GM12878 (cell line): ENCODE measurements at regions not wholly inside any gene's neighbourhood (a gene's known extent, or its start where the extent isn't known, plus 50 kb on each side); places are given as distances from the start of the nearest gene placed in this dataset.

Experiments used
- ATF2 ChIP-seq: IDR thresholded peaks from 2 replicates; pipeline ENCODE4 v1.6.1; 2012; ENCODE audit warnings: low read length, inconsistent platforms
- BRCA1 ChIP-seq: IDR thresholded peaks from 2 replicates; pipeline ENCODE4 v1.6.1; 2011; ENCODE audit warnings: low read depth, low read length, improper control_type of control experiment
- CBX3 ChIP-seq: fragments of 200-600 bp; sonication (generic); IDR thresholded peaks from 2 replicates; pipeline ENCODE4 v1.6.1; 2016; ENCODE audit warnings: low read depth, borderline replicate concordance
- DPF2 ChIP-seq: fragments of 450-650 bp; IDR thresholded peaks from 2 replicates; pipeline ENCODE4 v1.6.1; 2017; ENCODE audit warnings: mild to moderate bottlenecking
- MYB ChIP-seq: fragments of 150-350 bp; IDR thresholded peaks from 2 replicates; pipeline ENCODE4 v1.6.1; 2014; ENCODE audit warnings: mild to moderate bottlenecking, low read depth, low read length, borderline replicate concordance
- NR2C2 ChIP-seq: IDR thresholded peaks from 2 replicates; pipeline ENCODE4 v1.6.1; 2011; ENCODE audit warnings: borderline replicate concordance, low read depth; ENCODE audit not compliant: control insufficient read depth, insufficient read length
- PRDM15 ChIP-seq: fragments of 450-650 bp; formaldehyde crosslinking; IDR thresholded peaks from 2 replicates; pipeline ENCODE4 v1.4.0; 2020; ENCODE audit warnings: mild to moderate bottlenecking, moderate library complexity
- SIX5 ChIP-seq: IDR thresholded peaks from 2 replicates; pipeline ENCODE4 v1.6.1; 2011; ENCODE audit warnings: mild to moderate bottlenecking, low read depth, low read length, moderate library complexity; ENCODE audit not compliant: severe bottlenecking
- SMAD1 ChIP-seq: fragments of 450-650 bp; IDR thresholded peaks from 2 replicates; pipeline ENCODE4 v1.6.1; 2018; ENCODE audit warnings: mild to moderate bottlenecking, low read depth; ENCODE audit not compliant: partially characterized antibody
- STAT1 ChIP-seq: fragments of 450-650 bp; conservative IDR thresholded peaks from 2 replicates; pipeline ENCODE4 v1.6.1; 2014; ENCODE audit warnings: antibody characterized with exemption, mild to moderate bottlenecking
- TBL1XR1 ChIP-seq: IDR thresholded peaks from 2 replicates; pipeline ENCODE4 v1.6.1; 2012; ENCODE audit warnings: low read depth, low read length, improper control_type of control experiment
- ZSCAN29 ChIP-seq: fragments of 450-650 bp; IDR thresholded peaks from 2 replicates; pipeline ENCODE4 v1.6.1; 2017; ENCODE audit warnings: mild to moderate bottlenecking, moderate library complexity
- TF ChIP-seq, protein P1 (sequence below): fragments of 450-650 bp; IDR thresholded peaks from 2 replicates; pipeline ENCODE4 v1.6.1; 2017; ENCODE audit warnings: mild to moderate bottlenecking

- TF ChIP-seq TBL1XR1 (no peak), NR2C2 (no peak), ZSCAN29 (no peak), CBX3 (no peak), MYB (no peak), DPF2 (no peak), PRDM15 (CRISPR knock-in tag) (no peak), SMAD1 (no peak), STAT1 (no peak), SIX5 (no peak), ATF2 (no peak), BRCA1 (no peak)
- TF ChIP-seq, protein P1, sequence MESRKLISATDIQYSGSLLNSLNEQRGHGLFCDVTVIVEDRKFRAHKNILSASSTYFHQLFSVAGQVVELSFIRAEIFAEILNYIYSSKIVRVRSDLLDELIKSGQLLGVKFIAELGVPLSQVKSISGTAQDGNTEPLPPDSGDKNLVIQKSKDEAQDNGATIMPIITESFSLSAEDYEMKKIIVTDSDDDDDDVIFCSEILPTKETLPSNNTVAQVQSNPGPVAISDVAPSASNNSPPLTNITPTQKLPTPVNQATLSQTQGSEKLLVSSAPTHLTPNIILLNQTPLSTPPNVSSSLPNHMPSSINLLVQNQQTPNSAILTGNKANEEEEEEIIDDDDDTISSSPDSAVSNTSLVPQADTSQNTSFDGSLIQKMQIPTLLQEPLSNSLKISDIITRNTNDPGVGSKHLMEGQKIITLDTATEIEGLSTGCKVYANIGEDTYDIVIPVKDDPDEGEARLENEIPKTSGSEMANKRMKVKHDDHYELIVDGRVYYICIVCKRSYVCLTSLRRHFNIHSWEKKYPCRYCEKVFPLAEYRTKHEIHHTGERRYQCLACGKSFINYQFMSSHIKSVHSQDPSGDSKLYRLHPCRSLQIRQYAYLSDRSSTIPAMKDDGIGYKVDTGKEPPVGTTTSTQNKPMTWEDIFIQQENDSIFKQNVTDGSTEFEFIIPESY = no peak
Observed at GRCh38 chr17:71601894-71602504, 518.8 kb upstream of the SOX9 start (continued).
